ENCODE measurements at regions not wholly inside any gene's neighbourhood (a gene's known extent, or its start where the extent isn't known, plus 50 kb on each side); places are given as distances from the start of the nearest gene placed in this dataset.
"Not testable (repeated sequence)": the region's sequence is repeated elsewhere in the genome, so short reads cannot be mapped to it uniquely, and the experiment has no call there.

GRCh38 chr1:102659876-102660483 lies 448.3 kb downstream of the COL11A1 start:
- FAIRE-seq, result not testable (repeated sequence)

GRCh38 chr1:102655034-102655433 lies 453.3 kb downstream of the COL11A1 start:
- no peak for FAIRE-seq

- FAIRE-seq, result no peak
These were observed 467.4 kb downstream of the COL11A1 start for GRCh38 chr1:102640872-102641271.

- no peak for FAIRE-seq
These were observed 468.0 kb downstream of the COL11A1 start for GRCh38 chr1:102640312-102640711.

GRCh38 chr1:102631691-102632090 lies 476.6 kb downstream of the COL11A1 start:
- no peak for FAIRE-seq

GRCh38 chr1:102630041-102630440 lies 478.3 kb downstream of the COL11A1 start:
- FAIRE-seq, result no peak

GRCh38 chr1:102628109-102628613 lies 480.2 kb downstream of the COL11A1 start:
- FAIRE-seq, result no peak

GRCh38 chr1:102627145-102627544 lies 481.2 kb downstream of the COL11A1 start:
- FAIRE-seq, result no peak

GRCh38 chr1:102615896-102616295 lies 492.4 kb downstream of the COL11A1 start:
- FAIRE-seq, result no peak

- no peak for FAIRE-seq
These were observed 513.2 kb downstream of the COL11A1 start for GRCh38 chr1:102595106-102595505.

GRCh38 chr1:102593276-102593675 lies 515.0 kb downstream of the COL11A1 start:
- FAIRE-seq, result no peak

GRCh38 chr1:102588536-102588935 lies 519.8 kb downstream of the COL11A1 start:
- no peak for FAIRE-seq

- FAIRE-seq, result no peak
These were observed 522.3 kb downstream of the COL11A1 start for GRCh38 chr1:102586022-102586421.

- FAIRE-seq, result no peak
These were observed 527.5 kb downstream of the COL11A1 start for GRCh38 chr1:102580806-102581205.

- FAIRE-seq, result no peak
These were observed 529.5 kb downstream of the COL11A1 start for GRCh38 chr1:102578804-102579203.

GRCh38 chr1:102572637-102573036 lies 535.7 kb downstream of the COL11A1 start:
- FAIRE-seq, result no peak

GRCh38 chr1:102566182-102566581 lies 542.1 kb downstream of the COL11A1 start:
- FAIRE-seq, result no peak

GRCh38 chr1:102562380-102562779 lies 545.9 kb downstream of the COL11A1 start:
- FAIRE-seq, result no peak

- no peak for FAIRE-seq
These were observed 554.1 kb upstream of the OLFM3 start for GRCh38 chr1:102550729-102551384.

- FAIRE-seq, result no peak
These were observed 549.5 kb upstream of the OLFM3 start for GRCh38 chr1:102546251-102546650.

- no peak for FAIRE-seq
These were observed 539.2 kb upstream of the OLFM3 start for GRCh38 chr1:102535829-102536505.

- no peak for FAIRE-seq
These were observed 534.3 kb upstream of the OLFM3 start for GRCh38 chr1:102531036-102531435.

GRCh38 chr1:102529446-102529845 lies 532.7 kb upstream of the OLFM3 start:
- FAIRE-seq, result no peak

GRCh38 chr1:102500758-102501157 lies 504.0 kb upstream of the OLFM3 start:
- FAIRE-seq, result no peak

Measured in colon (tissue), 2 donors.